GM13977 (cell line): ENCODE measurements at regions not wholly inside any gene's neighbourhood (a gene's known extent, or its start where the extent isn't known, plus 50 kb on each side); places are given as distances from the start of the nearest gene placed in this dataset.
"Not testable (repeated sequence)": the region's sequence is repeated elsewhere in the genome, so short reads cannot be mapped to it uniquely, and the experiment has no call there.

Experiments
- DNase-seq: peaks from one replicate; pipeline ENCODE4 v3.0.0; 2012; ENCODE audit warnings: low spot score
- in situ Hi-C: fragments of 300-500 bp; cut with MboI; formaldehyde crosslinking; loops from one replicate; pipeline ENCODE4 v1.12.0; 2022; ENCODE audit warnings: low sequenced_read_pairs, low pct_unique_long_range_greater_than_20kb, mixed read lengths, inconsistent platforms; ENCODE audit not compliant: unreplicated experiment
- TF ChIP-seq, protein P1 (sequence below): IDR thresholded peaks from 2 replicates; pipeline ENCODE4 v1.5.1; 2012; ENCODE audit warnings: mild to moderate bottlenecking, control low read depth; ENCODE audit not compliant: insufficient read depth; ENCODE audit errors: extremely low read depth, missing control alignments

DNA sequence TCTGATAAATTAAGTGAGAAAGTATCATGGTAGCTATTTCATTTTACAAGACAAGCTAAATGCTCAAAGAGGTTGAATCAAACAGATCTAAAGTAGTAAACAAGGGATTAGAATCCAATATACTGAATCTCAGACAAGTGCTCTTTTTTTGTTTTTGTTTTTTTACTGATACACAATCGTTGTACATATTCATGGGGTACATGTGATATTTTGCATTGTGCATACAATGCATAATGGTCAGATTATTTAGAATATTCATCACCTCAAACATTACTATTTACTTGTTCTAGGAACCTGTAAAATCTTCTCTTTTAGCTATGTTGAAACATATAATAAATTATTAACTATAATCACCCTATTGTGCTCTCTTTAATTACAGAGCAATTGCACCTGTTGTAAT, 57.0 kb upstream of the HCRTR2 start:
- no peak for DNase-seq
- in situ Hi-C loops = no loop called here
- TF ChIP-seq, protein P1, sequence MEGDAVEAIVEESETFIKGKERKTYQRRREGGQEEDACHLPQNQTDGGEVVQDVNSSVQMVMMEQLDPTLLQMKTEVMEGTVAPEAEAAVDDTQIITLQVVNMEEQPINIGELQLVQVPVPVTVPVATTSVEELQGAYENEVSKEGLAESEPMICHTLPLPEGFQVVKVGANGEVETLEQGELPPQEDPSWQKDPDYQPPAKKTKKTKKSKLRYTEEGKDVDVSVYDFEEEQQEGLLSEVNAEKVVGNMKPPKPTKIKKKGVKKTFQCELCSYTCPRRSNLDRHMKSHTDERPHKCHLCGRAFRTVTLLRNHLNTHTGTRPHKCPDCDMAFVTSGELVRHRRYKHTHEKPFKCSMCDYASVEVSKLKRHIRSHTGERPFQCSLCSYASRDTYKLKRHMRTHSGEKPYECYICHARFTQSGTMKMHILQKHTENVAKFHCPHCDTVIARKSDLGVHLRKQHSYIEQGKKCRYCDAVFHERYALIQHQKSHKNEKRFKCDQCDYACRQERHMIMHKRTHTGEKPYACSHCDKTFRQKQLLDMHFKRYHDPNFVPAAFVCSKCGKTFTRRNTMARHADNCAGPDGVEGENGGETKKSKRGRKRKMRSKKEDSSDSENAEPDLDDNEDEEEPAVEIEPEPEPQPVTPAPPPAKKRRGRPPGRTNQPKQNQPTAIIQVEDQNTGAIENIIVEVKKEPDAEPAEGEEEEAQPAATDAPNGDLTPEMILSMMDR = no peak

- DNase-seq, in situ Hi-C loops: not testable (repeated sequence)
These were observed 50.1 kb upstream of the HCRTR2 start for GRCh38 chr6:55124241-55124640.
